Retinal pigment epithelial cell (primary cell): ENCODE measurements at regions not wholly inside any gene's neighbourhood (a gene's known extent, or its start where the extent isn't known, plus 50 kb on each side); places are given as distances from the start of the nearest gene placed in this dataset.

Source experiments
- DNase-seq: peaks from one replicate; pipeline ENCODE4 v3.0.0-alpha.2; 2010; ENCODE audit warnings: low read depth
- H3K4me3 ChIP-seq: 2 replicates; pipeline ENCODE4 v1.5.1; 2011; ENCODE audit warnings: mild to moderate bottlenecking, low read length, control low read depth, moderate library complexity
- TF ChIP-seq, protein P1 (sequence below): conservative IDR thresholded peaks from 2 replicates; pipeline ENCODE4 v1.5.1; 2011; ENCODE audit warnings: low read depth, low read length, control low read depth, inconsistent platforms

- H3K4me3 ChIP-seq, result no peak overlapping the region
- no peak for DNase-seq
- TF ChIP-seq, protein P1, sequence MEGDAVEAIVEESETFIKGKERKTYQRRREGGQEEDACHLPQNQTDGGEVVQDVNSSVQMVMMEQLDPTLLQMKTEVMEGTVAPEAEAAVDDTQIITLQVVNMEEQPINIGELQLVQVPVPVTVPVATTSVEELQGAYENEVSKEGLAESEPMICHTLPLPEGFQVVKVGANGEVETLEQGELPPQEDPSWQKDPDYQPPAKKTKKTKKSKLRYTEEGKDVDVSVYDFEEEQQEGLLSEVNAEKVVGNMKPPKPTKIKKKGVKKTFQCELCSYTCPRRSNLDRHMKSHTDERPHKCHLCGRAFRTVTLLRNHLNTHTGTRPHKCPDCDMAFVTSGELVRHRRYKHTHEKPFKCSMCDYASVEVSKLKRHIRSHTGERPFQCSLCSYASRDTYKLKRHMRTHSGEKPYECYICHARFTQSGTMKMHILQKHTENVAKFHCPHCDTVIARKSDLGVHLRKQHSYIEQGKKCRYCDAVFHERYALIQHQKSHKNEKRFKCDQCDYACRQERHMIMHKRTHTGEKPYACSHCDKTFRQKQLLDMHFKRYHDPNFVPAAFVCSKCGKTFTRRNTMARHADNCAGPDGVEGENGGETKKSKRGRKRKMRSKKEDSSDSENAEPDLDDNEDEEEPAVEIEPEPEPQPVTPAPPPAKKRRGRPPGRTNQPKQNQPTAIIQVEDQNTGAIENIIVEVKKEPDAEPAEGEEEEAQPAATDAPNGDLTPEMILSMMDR, result no peak
These were observed 313.5 kb downstream of the RPRM start for GRCh38 chr2:153165021-153165420.

DNA sequence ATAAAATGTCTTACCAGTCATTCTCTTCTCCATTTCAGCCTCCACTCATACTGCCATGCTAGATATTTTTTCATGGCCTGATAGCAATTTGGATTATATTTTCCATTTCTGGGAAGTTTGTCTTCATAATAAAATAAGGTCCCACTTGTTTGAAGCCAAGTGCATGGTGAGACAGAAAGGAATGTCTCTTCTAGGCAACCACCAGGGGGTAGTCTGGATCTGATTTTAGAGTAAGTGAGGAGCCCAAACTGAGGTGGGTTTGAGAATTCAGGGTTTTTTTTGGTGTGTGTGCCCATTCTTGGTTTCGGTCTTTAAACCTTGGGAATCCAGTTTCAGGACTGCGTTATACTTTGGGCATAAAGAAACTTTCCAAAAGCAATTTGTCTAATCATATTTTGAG, 315.5 kb downstream of the RPRM start:
- H3K4me3 ChIP-seq, result no peak overlapping the region
- peak; percentile 41 for DNase-seq
- TF ChIP-seq, protein P1, result peak; percentile 79

GRCh38 chr2:153156743-153157142, 321.8 kb downstream of the RPRM start:
- TF ChIP-seq, protein P1, result no peak
- no peak for DNase-seq
- H3K4me3 ChIP-seq, result no peak overlapping the region

GRCh38 chr2:153152036-153152435, 326.5 kb downstream of the RPRM start:
- H3K4me3 ChIP-seq, result no peak overlapping the region
- DNase-seq, result no peak
- TF ChIP-seq, protein P1, result no peak

DNA sequence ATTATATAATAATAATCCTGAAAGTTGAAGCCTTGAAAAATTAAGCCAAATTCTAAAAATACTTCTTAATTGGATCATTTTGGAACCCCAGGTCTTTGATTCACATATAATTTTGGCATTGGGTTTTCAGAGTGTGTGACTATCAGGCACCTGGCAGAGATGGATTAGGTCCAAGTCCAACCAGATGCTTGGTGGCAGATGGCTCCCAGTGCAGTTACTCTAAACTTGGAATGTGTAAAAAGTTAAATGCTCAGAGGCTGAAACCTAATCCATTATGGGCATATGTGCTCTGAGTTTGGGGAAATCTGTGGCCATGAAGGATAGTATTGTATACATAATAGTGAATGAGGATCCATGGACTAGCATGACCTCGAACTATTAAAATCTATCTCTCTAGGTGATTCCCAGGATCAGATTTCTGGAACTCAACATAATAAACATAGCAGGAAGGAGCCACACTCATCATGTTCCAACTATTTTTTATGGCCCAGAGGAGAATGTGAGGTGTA, 333.0 kb downstream of the RPRM start:
- no peak for DNase-seq
- H3K4me3 ChIP-seq, result no peak overlapping the region
- TF ChIP-seq, protein P1, result no peak

DNA sequence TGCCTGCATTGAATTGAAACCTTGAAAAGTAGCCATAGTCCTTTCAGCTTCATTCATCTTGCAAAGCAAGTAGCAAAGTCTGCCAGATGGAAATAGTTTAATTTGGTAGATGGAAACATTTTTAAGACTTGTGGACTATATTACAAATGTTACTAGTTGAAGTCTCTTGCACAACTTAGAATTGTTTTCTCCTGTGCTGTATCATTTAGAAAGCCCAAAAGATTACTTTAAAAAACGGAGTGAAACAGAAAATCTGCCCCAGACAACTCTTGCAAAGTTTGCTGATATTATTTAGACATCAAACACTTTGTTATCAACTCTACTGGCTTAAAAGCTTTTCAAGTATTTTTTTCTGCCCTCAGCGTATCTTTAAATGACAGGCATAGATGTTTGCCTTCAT, 335.0 kb downstream of the RPRM start:
- H3K4me3 ChIP-seq, result no peak overlapping the region
- TF ChIP-seq, protein P1, result no peak
- DNase-seq, result no peak

DNA sequence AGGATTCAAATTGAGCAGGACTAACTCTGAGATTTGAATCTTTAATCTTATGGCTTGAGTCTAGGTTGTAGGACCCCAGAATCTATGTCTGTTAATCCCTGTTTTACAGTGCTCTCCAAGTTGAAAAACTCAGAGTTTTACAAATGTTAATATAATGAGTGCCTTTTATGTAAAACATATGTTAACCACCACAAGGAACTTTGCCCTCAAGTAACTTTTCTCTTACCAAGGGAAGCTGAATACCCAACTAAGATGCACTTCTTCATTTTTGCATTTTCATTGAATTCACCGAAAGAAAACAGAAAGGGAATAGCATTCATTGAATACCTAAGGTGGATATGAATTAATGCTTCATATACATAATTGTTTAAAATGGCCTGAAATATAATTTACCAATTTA, 338.1 kb downstream of the RPRM start:
- no peak for DNase-seq
- TF ChIP-seq, protein P1, result no peak
- no peak overlapping the region for H3K4me3 ChIP-seq
